SK-N-MC (cell line): ENCODE measurements at regions not wholly inside any gene's neighbourhood (a gene's known extent, or its start where the extent isn't known, plus 50 kb on each side); places are given as distances from the start of the nearest gene placed in this dataset.

Experiments
- DNase-seq: peaks from one replicate; pipeline ENCODE4 v3.0.0-alpha.2; 2011; ENCODE audit warnings: low read depth, low spot score
- H3K27ac ChIP-seq: fragments of 200-600 bp; sonication (generic); 2 replicates; pipeline ENCODE4 v1.5.1; 2016; ENCODE audit warnings: mixed run types
- H3K36me3 ChIP-seq: fragments of 200-600 bp; sonication (generic); 2 replicates; pipeline ENCODE4 v1.6.1; 2017; ENCODE audit warnings: antibody characterized with exemption, low read length, mixed read lengths; ENCODE audit not compliant: insufficient read depth
- H3K4me3 ChIP-seq: fragments of 200-600 bp; sonication (generic); 2 replicates; pipeline ENCODE4 v1.5.1; 2016
- H3K9ac ChIP-seq: fragments of 200-600 bp; sonication (generic); 2 replicates; pipeline ENCODE4 v1.8.0; 2017; ENCODE audit warnings: mixed run types, mixed read lengths; ENCODE audit not compliant: insufficient read length
- H3K9me3 ChIP-seq: fragments of 200-600 bp; sonication (generic); 2 replicates; pipeline ENCODE4 v1.6.1; 2017; ENCODE audit warnings: low read depth, mild to moderate bottlenecking, antibody characterized with exemption, low read length, moderate library complexity, mixed read lengths
- EZH2 ChIP-seq: fragments of 200-600 bp; sonication (generic); IDR thresholded peaks from one replicate; pipeline ENCODE4 v1.6.1; 2017; ENCODE audit warnings: antibody characterized with exemption
- FOXP2 ChIP-seq: optimal IDR thresholded peaks from 2 replicates; pipeline ENCODE3; 2011; ENCODE audit warnings: mild to moderate bottlenecking, moderate library complexity; ENCODE audit not compliant: insufficient read depth; ENCODE audit errors: extremely low read length, control extremely low read depth
- POLR2AphosphoS5 ChIP-seq: IDR thresholded peaks from 2 replicates; pipeline ENCODE4 v1.6.1; 2012; ENCODE audit warnings: mild to moderate bottlenecking, low read depth, low read length, borderline replicate concordance

- no peaks in the 10 kb centered on the region for H3K36me3 ChIP-seq
- H3K9me3 ChIP-seq, result no peaks in the 10 kb centered on the region
- no peak overlapping the region for H3K27ac ChIP-seq
- no peak for TF ChIP-seq EZH2
- no peak for TF ChIP-seq POLR2AphosphoS5
- TF ChIP-seq FOXP2, result no peak
- no peak for DNase-seq
- no peak overlapping the region for H3K4me3 ChIP-seq
- H3K9ac ChIP-seq, result no peak overlapping the region
Observed at GRCh38 chr4:125522992-125523391, 208.2 kb downstream of the FAT4 start.

GRCh38 chr4:125526420-125526819 lies 211.7 kb downstream of the FAT4 start:
- Histone ChIP-seq H3K9me3 (no peaks in the 10 kb centered on the region), H3K4me3 (no peak overlapping the region), H3K9ac (no peak overlapping the region), H3K27ac (no peak overlapping the region), H3K36me3 (no peaks in the 10 kb centered on the region)
- no peak for TF ChIP-seq FOXP2
- no peak for TF ChIP-seq POLR2AphosphoS5
- no peak for TF ChIP-seq EZH2
- DNase-seq, result no peak

GRCh38 chr4:125527681-125528080 lies 212.9 kb downstream of the FAT4 start:
- TF ChIP-seq FOXP2, result no peak
- TF ChIP-seq EZH2, result no peak
- TF ChIP-seq POLR2AphosphoS5, result no peak
- Histone ChIP-seq H3K27ac (no peak overlapping the region), H3K4me3 (no peak overlapping the region), H3K36me3 (no peaks in the 10 kb centered on the region), H3K9ac (no peak overlapping the region), H3K9me3 (no peaks in the 10 kb centered on the region)
- DNase-seq, result no peak

- DNase-seq, result no peak
- H3K9ac ChIP-seq, result no peak overlapping the region
- no peaks in the 10 kb centered on the region for H3K36me3 ChIP-seq
- no peak overlapping the region for H3K4me3 ChIP-seq
- no peak for TF ChIP-seq EZH2
- no peak for TF ChIP-seq POLR2AphosphoS5
- TF ChIP-seq FOXP2, result no peak
- H3K27ac ChIP-seq, result no peak overlapping the region
- no peaks in the 10 kb centered on the region for H3K9me3 ChIP-seq
Observed at GRCh38 chr4:125529071-125529470, 214.3 kb downstream of the FAT4 start.

GRCh38 chr4:125538670-125539069 lies 223.9 kb downstream of the FAT4 start:
- no peak for DNase-seq
- Histone ChIP-seq H3K27ac (no peak overlapping the region), H3K4me3 (no peak overlapping the region), H3K36me3 (0 out of 2 replicates have a peak, but pooled peaks cover 4% of the 10 kb centered on the region), H3K9ac (no peak overlapping the region), H3K9me3 (peaks cover 10% of the 10 kb centered on the region; the same call in 1 of the 2 replicates)
- TF ChIP-seq FOXP2 (no peak), POLR2AphosphoS5 (no peak), EZH2 (no peak)

- H3K36me3 ChIP-seq, result 0 out of 2 replicates have a peak, but pooled peaks cover 4% of the 10 kb centered on the region
- no peak overlapping the region for H3K9ac ChIP-seq
- DNase-seq, result no peak
- H3K4me3 ChIP-seq, result no peak overlapping the region
- no peak for TF ChIP-seq POLR2AphosphoS5
- TF ChIP-seq EZH2, result no peak
- TF ChIP-seq FOXP2, result no peak
- peaks cover 10% of the 10 kb centered on the region; the same call in 1 of the 2 replicates for H3K9me3 ChIP-seq
- H3K27ac ChIP-seq, result no peak overlapping the region
Observed at GRCh38 chr4:125539691-125540090, 224.9 kb downstream of the FAT4 start.

- TF ChIP-seq POLR2AphosphoS5, result no peak
- TF ChIP-seq EZH2, result no peak
- no peak for TF ChIP-seq FOXP2
- no peak for DNase-seq
- Histone ChIP-seq H3K9ac (no peak overlapping the region), H3K36me3 (0 out of 2 replicates have a peak, but pooled peaks cover 4% of the 10 kb centered on the region), H3K9me3 (peaks cover 10% of the 10 kb centered on the region; the same call in 1 of the 2 replicates), H3K27ac (0 out of 2 replicates have a peak overlapping the region, but pooled peaks have one; percentile 26), H3K4me3 (no peak overlapping the region)
Observed at GRCh38 chr4:125541836-125542385, 227.2 kb downstream of the FAT4 start.

- H3K27ac ChIP-seq, result no peak overlapping the region
- H3K4me3 ChIP-seq, result no peak overlapping the region
- no peaks in the 10 kb centered on the region for H3K9me3 ChIP-seq
- H3K9ac ChIP-seq, result no peak overlapping the region
- no peak for DNase-seq
- H3K36me3 ChIP-seq, result no peaks in the 10 kb centered on the region
- TF ChIP-seq FOXP2 (no peak), POLR2AphosphoS5 (no peak), EZH2 (no peak)
Observed at GRCh38 chr4:125546272-125546671, 231.5 kb downstream of the FAT4 start.

GRCh38 chr4:125547836-125548235 lies 233.1 kb downstream of the FAT4 start:
- Histone ChIP-seq H3K27ac (no peak overlapping the region), H3K4me3 (no peak overlapping the region), H3K36me3 (no peaks in the 10 kb centered on the region), H3K9ac (no peak overlapping the region), H3K9me3 (no peaks in the 10 kb centered on the region)
- TF ChIP-seq FOXP2 (no peak), EZH2 (no peak), POLR2AphosphoS5 (no peak)
- no peak for DNase-seq

- H3K9ac ChIP-seq, result no peak overlapping the region
- no peak for DNase-seq
- H3K4me3 ChIP-seq, result no peak overlapping the region
- no peak overlapping the region for H3K27ac ChIP-seq
- H3K9me3 ChIP-seq, result no peaks in the 10 kb centered on the region
- TF ChIP-seq FOXP2 (no peak), EZH2 (no peak), POLR2AphosphoS5 (no peak)
- no peaks in the 10 kb centered on the region for H3K36me3 ChIP-seq
Observed at GRCh38 chr4:125550769-125551168, 236.0 kb downstream of the FAT4 start.
